Tibial nerve (tissue), 4 donors: ENCODE measurements at regions not wholly inside any gene's neighbourhood (a gene's known extent, or its start where the extent isn't known, plus 50 kb on each side); places are given as distances from the start of the nearest gene placed in this dataset.

Experiments used
- EP300 ChIP-seq, 2 donors: sonication (generic); formaldehyde crosslinking; IDR thresholded peaks; one replicate each; pipeline ENCODE4 v1.6.1; 2017; ENCODE audit warnings: antibody characterized with exemption in 2 of 2, mild to moderate bottlenecking in 1 of 2
- POLR2A ChIP-seq, 2 donors: fragments of 450-650 bp; IDR thresholded peaks; one replicate each; pipeline ENCODE4 v1.6.1; 2017; ENCODE audit warnings: antibody characterized with exemption in 2 of 2, mild to moderate bottlenecking in 2 of 2, moderate library complexity in 2 of 2
- TF ChIP-seq, protein P1 (sequence below), 5 experiments: fragments of 200-600 bp in 3 of 5; fragments of 450-650 bp in 2 of 5; sonication (generic) in 3 of 5; IDR thresholded peaks; one replicate each; pipeline ENCODE4 v1.5.1; 2016 to 2019; ENCODE audit warnings: antibody characterized with exemption in 5 of 5, mild to moderate bottlenecking in 3 of 5, moderate library complexity in 2 of 5

DNA sequence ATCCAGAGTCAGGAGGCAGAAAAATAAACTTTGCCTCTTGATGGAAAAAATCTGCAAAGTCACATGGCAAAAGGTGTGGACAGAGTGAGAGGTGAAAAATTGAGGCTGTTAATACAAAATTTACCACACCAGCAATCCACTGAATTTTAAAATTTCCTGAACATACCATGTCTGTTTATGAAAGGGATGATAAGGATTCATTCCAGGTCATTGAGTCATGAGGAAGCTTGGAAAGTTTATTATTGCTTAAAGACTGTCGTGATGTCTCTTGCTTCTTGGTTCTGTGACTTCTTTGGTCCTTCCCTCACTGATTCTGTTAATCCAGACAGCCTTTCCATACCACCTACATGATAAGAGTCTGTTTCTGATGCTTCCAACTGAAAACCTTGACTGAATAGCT lies 73.2 kb downstream of the TTC6 start:
- TF ChIP-seq, protein P1, sequence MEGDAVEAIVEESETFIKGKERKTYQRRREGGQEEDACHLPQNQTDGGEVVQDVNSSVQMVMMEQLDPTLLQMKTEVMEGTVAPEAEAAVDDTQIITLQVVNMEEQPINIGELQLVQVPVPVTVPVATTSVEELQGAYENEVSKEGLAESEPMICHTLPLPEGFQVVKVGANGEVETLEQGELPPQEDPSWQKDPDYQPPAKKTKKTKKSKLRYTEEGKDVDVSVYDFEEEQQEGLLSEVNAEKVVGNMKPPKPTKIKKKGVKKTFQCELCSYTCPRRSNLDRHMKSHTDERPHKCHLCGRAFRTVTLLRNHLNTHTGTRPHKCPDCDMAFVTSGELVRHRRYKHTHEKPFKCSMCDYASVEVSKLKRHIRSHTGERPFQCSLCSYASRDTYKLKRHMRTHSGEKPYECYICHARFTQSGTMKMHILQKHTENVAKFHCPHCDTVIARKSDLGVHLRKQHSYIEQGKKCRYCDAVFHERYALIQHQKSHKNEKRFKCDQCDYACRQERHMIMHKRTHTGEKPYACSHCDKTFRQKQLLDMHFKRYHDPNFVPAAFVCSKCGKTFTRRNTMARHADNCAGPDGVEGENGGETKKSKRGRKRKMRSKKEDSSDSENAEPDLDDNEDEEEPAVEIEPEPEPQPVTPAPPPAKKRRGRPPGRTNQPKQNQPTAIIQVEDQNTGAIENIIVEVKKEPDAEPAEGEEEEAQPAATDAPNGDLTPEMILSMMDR (IDR thresholded peaks at IDR 0.05) = no peak
- no peak for TF ChIP-seq POLR2A (IDR thresholded peaks at IDR 0.05)
- TF ChIP-seq EP300 (IDR thresholded peaks at IDR 0.05) = no peak
